Ascending aorta (tissue), 2 donors: ENCODE measurements at regions not wholly inside any gene's neighbourhood (a gene's known extent, or its start where the extent isn't known, plus 50 kb on each side); places are given as distances from the start of the nearest gene placed in this dataset.

Experiments used
- DNase-seq, 2 donors: peaks; one replicate each; pipeline ENCODE4 v3.0.0-alpha.2; 2019; ENCODE audit warnings: low spot score in 2 of 2
- H3K27ac ChIP-seq, 2 donors: fragments of 200-600 bp; sonication (generic); one replicate each; pipeline ENCODE4 v1.5.1; 2016 to 2017; ENCODE audit warnings: mild to moderate bottlenecking in 1 of 2
- H3K27me3 ChIP-seq: fragments of 200-600 bp; sonication (generic); one replicate; pipeline ENCODE4 v1.5.1; 2017
- H3K36me3 ChIP-seq, 2 donors: fragments of 200-600 bp; sonication (generic); one replicate each; pipeline ENCODE4 v1.5.1; 2016
- H3K4me1 ChIP-seq, 2 donors: fragments of 200-600 bp; sonication (generic); one replicate each; pipeline ENCODE4 v1.5.1; 2016 to 2017; ENCODE audit warnings: mild to moderate bottlenecking in 1 of 2
- H3K4me3 ChIP-seq, 2 donors: fragments of 200-600 bp; sonication (generic); one replicate each; pipeline ENCODE4 v1.5.1; 2016 to 2017; ENCODE audit warnings: mild to moderate bottlenecking in 1 of 2
- H3K9me3 ChIP-seq, 2 donors: fragments of 200-600 bp; sonication (generic); one replicate each; pipeline ENCODE4 v1.5.1; 2016
- intact Hi-C: fragments of 100-400 bp; cut with DNase I; formaldehyde crosslinking; loops from one replicate; pipeline ENCODE4 v1.15.1; 2023
- TF ChIP-seq, protein P1 (sequence below), 3 experiments: fragments of 200-600 bp in 2 of 3; fragments of 450-650 bp in 1 of 3; sonication (generic) in 2 of 3; IDR thresholded peaks; one replicate each; pipeline ENCODE4 v1.5.1; 2016 to 2019; ENCODE audit warnings: antibody characterized with exemption in 3 of 3, mild to moderate bottlenecking in 1 of 3, moderate library complexity in 1 of 3

DNA sequence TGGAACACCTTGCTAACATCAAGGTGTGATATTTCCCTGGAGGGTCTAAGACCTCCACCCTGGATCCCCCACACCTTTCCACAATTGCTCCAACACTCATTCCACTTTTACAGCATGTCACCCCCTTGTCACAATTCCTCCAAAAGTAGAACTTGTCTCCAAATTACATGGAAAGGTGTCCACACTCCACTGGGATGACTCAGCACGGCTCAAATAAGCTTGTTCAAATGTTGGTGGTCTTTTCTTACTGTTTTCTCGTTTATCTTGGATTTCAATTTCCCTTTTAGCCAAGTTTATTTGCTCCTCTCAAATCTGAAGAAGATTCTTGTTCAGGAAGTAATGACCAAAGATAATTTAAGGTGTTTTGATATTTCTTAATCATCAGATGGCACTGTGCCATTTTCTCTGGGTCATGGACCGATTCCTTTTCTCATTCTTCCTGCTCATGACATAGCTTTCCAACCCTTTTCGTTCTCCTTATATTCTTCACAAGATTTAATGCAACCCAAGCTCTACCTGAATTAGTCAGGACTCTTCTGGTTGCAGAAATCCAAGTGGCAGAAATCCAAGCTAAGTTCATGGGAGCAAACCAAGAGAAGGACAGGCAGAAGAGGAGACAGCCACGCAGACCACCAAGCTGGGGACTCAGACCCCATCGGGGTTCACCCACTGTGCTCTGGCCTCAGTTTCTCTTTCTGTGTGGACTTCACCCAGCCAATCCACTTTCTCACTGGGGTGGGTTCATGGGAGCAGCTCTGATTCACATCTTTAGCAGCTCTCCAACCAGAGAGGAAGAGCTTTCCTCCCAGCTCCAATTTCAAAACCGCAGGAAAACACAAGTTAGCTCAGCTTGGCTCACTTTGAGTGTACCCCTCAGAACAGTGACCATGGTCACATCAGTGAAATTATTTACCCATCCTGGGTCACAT is 110.5 kb upstream of the CDYL start:
- Histone ChIP-seq H3K36me3 (no peaks in the 10 kb centered on the region), H3K27me3 (no peaks in the 10 kb centered on the region), H3K27ac (no peak overlapping the region), H3K4me3 (no peak overlapping the region), H3K4me1 (peaks cover 0 to 2% of the 10 kb centered on the region in 2 donors), H3K9me3 (no peaks in the 10 kb centered on the region)
- intact Hi-C loops = no loop called here
- no peak for DNase-seq
- TF ChIP-seq, protein P1, sequence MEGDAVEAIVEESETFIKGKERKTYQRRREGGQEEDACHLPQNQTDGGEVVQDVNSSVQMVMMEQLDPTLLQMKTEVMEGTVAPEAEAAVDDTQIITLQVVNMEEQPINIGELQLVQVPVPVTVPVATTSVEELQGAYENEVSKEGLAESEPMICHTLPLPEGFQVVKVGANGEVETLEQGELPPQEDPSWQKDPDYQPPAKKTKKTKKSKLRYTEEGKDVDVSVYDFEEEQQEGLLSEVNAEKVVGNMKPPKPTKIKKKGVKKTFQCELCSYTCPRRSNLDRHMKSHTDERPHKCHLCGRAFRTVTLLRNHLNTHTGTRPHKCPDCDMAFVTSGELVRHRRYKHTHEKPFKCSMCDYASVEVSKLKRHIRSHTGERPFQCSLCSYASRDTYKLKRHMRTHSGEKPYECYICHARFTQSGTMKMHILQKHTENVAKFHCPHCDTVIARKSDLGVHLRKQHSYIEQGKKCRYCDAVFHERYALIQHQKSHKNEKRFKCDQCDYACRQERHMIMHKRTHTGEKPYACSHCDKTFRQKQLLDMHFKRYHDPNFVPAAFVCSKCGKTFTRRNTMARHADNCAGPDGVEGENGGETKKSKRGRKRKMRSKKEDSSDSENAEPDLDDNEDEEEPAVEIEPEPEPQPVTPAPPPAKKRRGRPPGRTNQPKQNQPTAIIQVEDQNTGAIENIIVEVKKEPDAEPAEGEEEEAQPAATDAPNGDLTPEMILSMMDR (IDR thresholded peaks at IDR 0.05) = no peak

DNA sequence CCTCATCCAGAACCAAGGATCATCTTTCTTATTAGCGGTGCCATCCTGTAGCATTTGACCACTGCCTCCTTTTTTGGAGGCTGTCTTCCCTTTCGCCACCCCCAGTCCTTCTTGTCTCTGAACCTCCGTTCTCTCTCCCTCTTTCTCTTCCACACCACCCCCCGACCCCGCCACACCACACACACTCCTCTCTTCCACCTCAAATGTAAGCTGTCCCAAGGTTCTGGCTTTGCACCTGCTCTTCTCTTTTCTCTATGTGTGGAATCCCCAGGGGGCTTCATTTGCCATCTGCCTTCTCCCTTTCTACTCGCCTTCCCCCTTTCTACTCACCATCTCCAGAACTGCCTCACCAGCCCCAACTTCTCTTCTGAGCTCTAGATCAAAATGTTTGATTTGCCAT is 111.3 kb upstream of the CDYL start:
- peaks cover 0 to 2% of the 10 kb centered on the region in 2 donors for H3K4me1 ChIP-seq
- DNase-seq = no peak
- H3K9me3 ChIP-seq = no peaks in the 10 kb centered on the region
- H3K36me3 ChIP-seq = no peaks in the 10 kb centered on the region
- no peaks in the 10 kb centered on the region for H3K27me3 ChIP-seq
- no peak overlapping the region for H3K27ac ChIP-seq
- no peak overlapping the region for H3K4me3 ChIP-seq
- intact Hi-C loops = loop anchor here (5.0 kb wide), 3 partner anchors 53 to 313 kb away; partner anchors contain the start of gene CDYL
- TF ChIP-seq, protein P1 (IDR thresholded peaks at IDR 0.05) = no peak

DNA sequence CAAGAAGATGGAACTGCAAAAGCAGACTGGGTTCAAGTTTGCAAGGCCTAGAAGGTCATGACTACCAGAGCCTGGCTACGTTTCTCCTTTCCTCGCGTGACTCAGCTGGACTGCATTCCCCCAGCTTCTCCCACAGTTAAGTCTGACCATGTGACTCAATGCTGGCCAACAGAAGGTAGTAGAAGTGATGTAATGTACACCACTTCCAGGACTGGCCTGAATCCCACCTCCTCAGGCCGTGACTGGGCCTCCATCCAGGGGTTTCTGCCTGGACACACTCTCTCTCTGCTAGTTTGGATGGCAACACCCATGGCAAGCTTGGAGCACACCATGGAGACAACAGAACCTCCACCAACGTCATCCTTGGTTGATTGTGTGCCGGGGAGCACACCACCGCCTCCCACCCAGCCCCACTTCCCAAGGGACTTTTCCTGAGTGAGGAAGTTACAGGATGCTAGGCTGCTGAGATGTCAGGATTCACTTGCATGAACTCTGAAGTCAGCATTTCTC is 112.0 kb upstream of the CDYL start:
- Histone ChIP-seq H3K4me1 (peaks cover 0 to 2% of the 10 kb centered on the region in 2 donors), H3K4me3 (no peak overlapping the region), H3K9me3 (no peaks in the 10 kb centered on the region), H3K36me3 (no peaks in the 10 kb centered on the region), H3K27me3 (no peaks in the 10 kb centered on the region), H3K27ac (peak overlapping the region; percentile 31 to 41)
- TF ChIP-seq, protein P1 (IDR thresholded peaks at IDR 0.05) = no peak
- intact Hi-C loops = loop anchor here (5.0 kb wide), 3 partner anchors 52 to 312 kb away; partner anchors contain the start of gene CDYL
- peak; percentile 58 to 88 for DNase-seq

DNA sequence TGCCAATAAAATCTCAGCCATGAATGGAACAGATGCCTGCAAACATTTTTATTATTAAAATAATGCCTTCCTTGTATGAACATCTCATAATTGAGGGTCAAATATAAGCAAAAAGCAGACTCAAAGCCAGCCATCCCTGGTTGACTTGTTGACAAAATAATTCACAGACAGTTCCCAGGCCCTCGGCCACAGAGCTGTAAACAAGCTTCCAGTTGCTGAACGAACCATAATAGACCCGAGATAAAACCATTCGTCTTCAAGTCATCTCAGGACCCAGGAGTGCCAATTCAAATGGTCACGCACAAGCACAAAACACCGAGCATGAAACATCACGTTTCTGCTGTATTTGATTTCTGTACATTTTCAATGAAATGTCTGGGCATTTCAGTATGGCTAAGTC is 113.3 kb upstream of the CDYL start:
- intact Hi-C loops = loop anchor here (5.0 kb wide), 3 partner anchors 51 to 311 kb away; partner anchors contain the start of gene CDYL
- Histone ChIP-seq H3K27me3 (no peaks in the 10 kb centered on the region), H3K27ac (no peak overlapping the region), H3K4me1 (peaks cover 0 to 2% of the 10 kb centered on the region in 2 donors), H3K4me3 (no peak overlapping the region), H3K9me3 (no peaks in the 10 kb centered on the region), H3K36me3 (no peaks in the 10 kb centered on the region)
- no peak for DNase-seq
- TF ChIP-seq, protein P1 (IDR thresholded peaks at IDR 0.05) = no peak

DNA sequence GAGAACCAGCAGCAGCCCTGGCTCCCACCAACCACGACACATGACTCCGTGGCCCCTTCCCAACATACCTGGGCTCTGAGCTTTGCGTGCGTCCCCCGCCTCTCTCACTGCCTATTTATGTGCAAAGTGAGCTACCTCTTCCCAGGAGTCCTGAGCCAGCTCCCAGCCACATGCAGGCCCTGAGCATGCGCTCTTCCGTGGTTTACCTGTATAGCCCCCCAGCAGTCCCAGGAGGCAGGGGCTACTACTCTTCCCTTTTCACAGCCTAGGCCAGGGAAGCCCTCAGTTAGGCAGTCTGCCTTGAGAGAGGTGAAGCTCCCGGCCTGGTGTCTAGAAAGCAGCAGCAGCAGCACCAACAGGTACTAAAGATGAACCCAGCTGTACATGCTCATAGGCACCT is 114.8 kb upstream of the CDYL start:
- no peak overlapping the region for H3K27ac ChIP-seq
- TF ChIP-seq, protein P1 (IDR thresholded peaks at IDR 0.05) = no peak

More for the DNA sequence above, 114.8 kb upstream of the CDYL start:
- intact Hi-C loops = loop anchor here (5.0 kb wide), 3 partner anchors 49 to 309 kb away; partner anchors contain the start of gene CDYL
- Histone ChIP-seq H3K27me3 (no peaks in the 10 kb centered on the region), H3K36me3 (no peaks in the 10 kb centered on the region), H3K4me3 (no peak overlapping the region), H3K9me3 (no peaks in the 10 kb centered on the region), H3K4me1 (peaks cover 0 to 2% of the 10 kb centered on the region in 2 donors)
- DNase-seq = peak in 1 of 2 donors; percentile 52
